WTC11 (cell line): ENCODE measurements at regions not wholly inside any gene's neighbourhood (a gene's known extent, or its start where the extent isn't known, plus 50 kb on each side); places are given as distances from the start of the nearest gene placed in this dataset.

ENCODE experiments used
- CBFB ChIP-seq: sonication (generic); formaldehyde crosslinking; IDR thresholded peaks from 2 replicates; pipeline ENCODE4 v1.8.1; 2022; ENCODE audit warnings: mild to moderate bottlenecking, low read depth, missing genetic modification reagents
- CTCF ChIP-seq: fragments of 200-600 bp; IDR thresholded peaks from 2 replicates; pipeline ENCODE4 v1.8.0; 2022; ENCODE audit warnings: antibody characterized with exemption
- MAX ChIP-seq: sonication (generic); formaldehyde crosslinking; IDR thresholded peaks from 2 replicates; pipeline ENCODE4 v1.8.0; 2022; ENCODE audit warnings: mild to moderate bottlenecking, missing genetic modification reagents
- NR1H2 ChIP-seq: sonication (generic); formaldehyde crosslinking; IDR thresholded peaks from 2 replicates; pipeline ENCODE4 v1.9.0; 2021; ENCODE audit warnings: mild to moderate bottlenecking, moderate library complexity, missing genetic modification reagents
- NR3C1 ChIP-seq: sonication (generic); formaldehyde crosslinking; conservative IDR thresholded peaks from 2 replicates; pipeline ENCODE4 v1.8.1; 2023; ENCODE audit warnings: low read depth, mild to moderate bottlenecking, missing genetic modification reagents
- PRRX2 ChIP-seq: fragments of 250-450 bp; sonication (Bioruptor Pico); IDR thresholded peaks from 2 replicates; pipeline ENCODE4 v1.8.0; 2021; ENCODE audit warnings: mild to moderate bottlenecking
- SP1 ChIP-seq: sonication (generic); formaldehyde crosslinking; conservative IDR thresholded peaks from 2 replicates; pipeline ENCODE4 v1.8.1; 2022; ENCODE audit warnings: missing genetic modification reagents
- TEAD4 ChIP-seq: sonication (generic); formaldehyde crosslinking; IDR thresholded peaks from 2 replicates; pipeline ENCODE4 v1.8.0; 2022; ENCODE audit warnings: mild to moderate bottlenecking, missing genetic modification reagents
- TF ChIP-seq, protein P1 (sequence below): sonication (generic); formaldehyde crosslinking; IDR thresholded peaks from 2 replicates; pipeline ENCODE4 v1.8.0; 2022; ENCODE audit warnings: mild to moderate bottlenecking, missing genetic modification reagents

GRCh38 chrX:146006637-146007036, 189.0 kb downstream of the SLITRK2 start:
- TF ChIP-seq NR3C1 (CRISPR knock-in tag) (no peak), SP1 (CRISPR knock-in tag) (no peak), CBFB (no peak), CTCF (no peak), NR1H2 (no peak), PRRX2 (CRISPR knock-in tag) (no peak), MAX (CRISPR knock-in tag) (no peak), TEAD4 (CRISPR knock-in tag) (no peak)
- TF ChIP-seq, protein P1, sequence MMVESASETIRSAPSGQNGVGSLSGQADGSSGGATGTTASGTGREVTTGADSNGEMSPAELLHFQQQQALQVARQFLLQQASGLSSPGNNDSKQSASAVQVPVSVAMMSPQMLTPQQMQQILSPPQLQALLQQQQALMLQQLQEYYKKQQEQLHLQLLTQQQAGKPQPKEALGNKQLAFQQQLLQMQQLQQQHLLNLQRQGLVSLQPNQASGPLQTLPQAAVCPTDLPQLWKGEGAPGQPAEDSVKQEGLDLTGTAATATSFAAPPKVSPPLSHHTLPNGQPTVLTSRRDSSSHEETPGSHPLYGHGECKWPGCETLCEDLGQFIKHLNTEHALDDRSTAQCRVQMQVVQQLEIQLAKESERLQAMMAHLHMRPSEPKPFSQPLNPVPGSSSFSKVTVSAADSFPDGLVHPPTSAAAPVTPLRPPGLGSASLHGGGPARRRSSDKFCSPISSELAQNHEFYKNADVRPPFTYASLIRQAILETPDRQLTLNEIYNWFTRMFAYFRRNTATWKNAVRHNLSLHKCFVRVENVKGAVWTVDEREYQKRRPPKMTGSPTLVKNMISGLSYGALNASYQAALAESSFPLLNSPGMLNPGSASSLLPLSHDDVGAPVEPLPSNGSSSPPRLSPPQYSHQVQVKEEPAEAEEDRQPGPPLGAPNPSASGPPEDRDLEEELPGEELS, result no peak
